HG03378 (cell line): ENCODE measurements at regions not wholly inside any gene's neighbourhood (a gene's known extent, or its start where the extent isn't known, plus 50 kb on each side); places are given as distances from the start of the nearest gene placed in this dataset.

Source experiments
- ATAC-seq: cut with Tn5 transposase; IDR thresholded peaks from one replicate; pipeline ENCODE4 v1.9.1; 2021; ENCODE audit warnings: mild to moderate bottlenecking, moderate library complexity; ENCODE audit not compliant: unreplicated experiment

- ATAC-seq: no peak
Measured at GRCh38 chr6:167049275-167049674, 50.1 kb downstream of the CEP43 start.

- ATAC-seq: no peak
Measured at GRCh38 chr6:167050903-167051302, 51.7 kb downstream of the CEP43 start.

GRCh38 chr6:167053895-167054530 is 54.8 kb downstream of the CEP43 start:
- ATAC-seq: no peak

- no peak for ATAC-seq
Measured at GRCh38 chr6:167054987-167055386, 55.8 kb downstream of the CEP43 start.

- ATAC-seq: peak; percentile 98
Measured at GRCh38 chr6:167056370-167056769, 57.2 kb downstream of the CEP43 start.

GRCh38 chr6:167058261-167058660 is 59.1 kb downstream of the CEP43 start:
- ATAC-seq: no peak
